HG02938 (cell line): ENCODE measurements at regions not wholly inside any gene's neighbourhood (a gene's known extent, or its start where the extent isn't known, plus 50 kb on each side); places are given as distances from the start of the nearest gene placed in this dataset.
"Not testable (repeated sequence)": the region's sequence is repeated elsewhere in the genome, so short reads cannot be mapped to it uniquely, and the experiment has no call there.

Experiments used
- ATAC-seq: cut with Tn5 transposase; IDR thresholded peaks from one replicate; pipeline ENCODE4 v1.9.1; 2021; ENCODE audit warnings: mild to moderate bottlenecking, moderate library complexity; ENCODE audit not compliant: unreplicated experiment

GRCh38 chr16:60816461-60816860 is 1219.8 kb downstream of the CDH8 start:
- ATAC-seq = no peak

GRCh38 chr16:60815865-60816264 is 1220.4 kb downstream of the CDH8 start:
- no peak for ATAC-seq

- no peak for ATAC-seq
Observed at GRCh38 chr16:60815033-60815432, 1221.2 kb downstream of the CDH8 start.

GRCh38 chr16:60811657-60812056 is 1224.6 kb downstream of the CDH8 start:
- no peak for ATAC-seq

GRCh38 chr16:60811051-60811608 is 1225.1 kb downstream of the CDH8 start:
- no peak for ATAC-seq

GRCh38 chr16:60810250-60810649 is 1226.0 kb downstream of the CDH8 start:
- ATAC-seq = no peak

GRCh38 chr16:60792437-60792836 is 1243.8 kb downstream of the CDH8 start:
- ATAC-seq = no peak

- no peak for ATAC-seq
Observed at GRCh38 chr16:60788631-60789030, 1247.6 kb downstream of the CDH8 start.

GRCh38 chr16:60776281-60776680 is 1260.0 kb downstream of the CDH8 start:
- no peak for ATAC-seq

- ATAC-seq = no peak
Observed at GRCh38 chr16:60771138-60771537, 1265.1 kb downstream of the CDH8 start.

- not testable (repeated sequence) for ATAC-seq
Observed at GRCh38 chr16:60770384-60770783, 1265.9 kb downstream of the CDH8 start.

GRCh38 chr16:60763869-60764268 is 1272.4 kb downstream of the CDH8 start:
- no peak for ATAC-seq

GRCh38 chr16:60755907-60756306 is 1280.3 kb downstream of the CDH8 start:
- no peak for ATAC-seq

- no peak for ATAC-seq
Observed at GRCh38 chr16:60748366-60748765, 1287.9 kb downstream of the CDH8 start.

GRCh38 chr16:60744198-60744597 is 1292.0 kb downstream of the CDH8 start:
- no peak for ATAC-seq

GRCh38 chr16:60741810-60742209 is 1294.4 kb downstream of the CDH8 start:
- no peak for ATAC-seq

- ATAC-seq = no peak
Observed at GRCh38 chr16:60739737-60740683, 1296.2 kb downstream of the CDH8 start.

- ATAC-seq = no peak
Observed at GRCh38 chr16:60731329-60732050, 1304.7 kb downstream of the CDH8 start.

- ATAC-seq = no peak
Observed at GRCh38 chr16:60729051-60729450, 1307.2 kb downstream of the CDH8 start.

- no peak for ATAC-seq
Observed at GRCh38 chr16:60727851-60728250, 1308.4 kb downstream of the CDH8 start.

GRCh38 chr16:60720060-60720459 is 1316.2 kb downstream of the CDH8 start:
- no peak for ATAC-seq

- no peak for ATAC-seq
Observed at GRCh38 chr16:60717808-60718207, 1318.4 kb downstream of the CDH8 start.
